Liver (tissue), 3 donors: ENCODE measurements at regions not wholly inside any gene's neighbourhood (a gene's known extent, or its start where the extent isn't known, plus 50 kb on each side); places are given as distances from the start of the nearest gene placed in this dataset.

Experiments used
- CTCF ChIP-seq: fragments of 150-350 bp; IDR thresholded peaks from 2 replicates; pipeline ENCODE4 v1.5.1; 2017; ENCODE audit warnings: improper control_type of control experiment, low read depth, low read length; ENCODE audit not compliant: missing input control
- FOXA1 ChIP-seq: IDR thresholded peaks from 2 replicates; pipeline ENCODE4 v1.6.1; 2016; ENCODE audit warnings: antibody characterized with exemption
- GABPA ChIP-seq, 2 donors: IDR thresholded peaks in 1 of 2; conservative IDR thresholded peaks in 1 of 2; 2 replicates each; pipeline ENCODE4 v1.6.1; 2016; ENCODE audit warnings: antibody characterized with exemption in 2 of 2, mild to moderate bottlenecking in 1 of 2, moderate library complexity in 1 of 2
- JUND ChIP-seq, 2 donors: IDR thresholded peaks; 2 replicates each; pipeline ENCODE4 v1.6.1; 2016; ENCODE audit warnings: antibody characterized with exemption in 2 of 2
- MAX ChIP-seq: IDR thresholded peaks from 2 replicates; pipeline ENCODE4 v1.6.1; 2016; ENCODE audit warnings: antibody characterized with exemption
- NR2F2 ChIP-seq: IDR thresholded peaks from 2 replicates; pipeline ENCODE4 v1.6.1; 2016; ENCODE audit warnings: antibody characterized with exemption
- YY1 ChIP-seq: IDR thresholded peaks from 2 replicates; pipeline ENCODE4 v1.6.1; 2016; ENCODE audit warnings: antibody characterized with exemption, mild to moderate bottlenecking
- donor health status: healthy.
- donor health status: healthy.

GRCh38 chr5:6096101-6096500 lies 282.2 kb downstream of the MED10 start:
- no peak for TF ChIP-seq CTCF
- TF ChIP-seq MAX = no peak
- no peak for TF ChIP-seq NR2F2
- TF ChIP-seq FOXA1 = no peak
- TF ChIP-seq JUND (IDR thresholded peaks at IDR 0.05) = no peak
- TF ChIP-seq GABPA (IDR thresholded peaks at IDR 0.05 in 1 of 2, conservative IDR thresholded peaks at IDR 0.05 in 1 of 2) = no peak
- TF ChIP-seq YY1 = no peak
